ENCODE measurements at regions not wholly inside any gene's neighbourhood (a gene's known extent, or its start where the extent isn't known, plus 50 kb on each side); places are given as distances from the start of the nearest gene placed in this dataset.

DNA sequence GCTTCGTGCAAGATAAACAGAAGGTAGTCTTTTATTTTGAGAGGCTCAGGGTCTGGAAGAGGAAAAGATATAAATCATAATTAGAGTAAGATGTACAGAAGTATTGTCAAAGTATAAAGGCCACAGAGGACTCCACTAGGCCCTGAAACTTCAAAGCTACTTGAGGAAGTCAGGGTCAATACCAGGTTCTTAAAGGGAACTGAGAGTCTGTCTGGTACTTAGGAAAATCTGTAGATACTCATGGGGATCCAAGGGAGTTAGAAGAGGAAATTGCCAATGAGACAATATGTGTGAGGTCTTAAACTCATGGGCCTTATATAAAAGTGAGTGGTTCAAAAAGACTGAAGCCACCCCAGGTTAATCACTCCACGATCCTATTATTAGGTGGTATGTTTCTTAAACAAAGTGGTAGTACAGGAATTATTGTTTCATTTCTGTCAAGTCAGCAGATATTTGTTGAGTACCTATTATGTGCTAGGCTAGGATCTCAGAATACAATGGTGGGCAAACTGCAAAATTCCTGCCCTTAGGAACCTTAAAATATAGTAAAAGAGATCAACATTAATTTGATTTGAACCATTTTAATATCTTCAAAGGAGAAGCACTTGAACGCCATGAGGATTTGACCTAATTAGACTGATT lies 314.6 kb downstream of the ADAMTS20 start:
- no peak for TF ChIP-seq EZH2 (IDR thresholded peaks at IDR 0.05; ENCODE audit: borderline replicate concordance, control insufficient read depth, low read depth, low read length)
- no peak for TF ChIP-seq JUND (IDR thresholded peaks at IDR 0.05; ENCODE audit: low read depth, low read length)
- TF ChIP-seq CTCF (IDR thresholded peaks at IDR 0.05 in 2 of 3, conservative IDR thresholded peaks at IDR 0.05 in 1 of 3; ENCODE audit: control insufficient read depth in 2 of 3, extremely low read depth in 1 of 3, insufficient read depth in 1 of 3, low read depth in 3 of 3, low read length in 3 of 3) = no peak
- no peak for TF ChIP-seq CEBPB (IDR thresholded peaks at IDR 0.05; ENCODE audit: borderline replicate concordance in 1 of 2, low read depth in 2 of 2, low read length in 2 of 2)

All from GM12878 (cell line).